ENCODE measurements at regions not wholly inside any gene's neighbourhood (a gene's known extent, or its start where the extent isn't known, plus 50 kb on each side); places are given as distances from the start of the nearest gene placed in this dataset.

GRCh38 chr3:72342450-72342849 lies 505.8 kb downstream of the SHQ1 start:
- H3K4me1 Mint-ChIP-seq, result peaks cover 16% of the 10 kb centered on the region
- H3K4me3 Mint-ChIP-seq, result no peak overlapping the region
- TF ChIP-seq, protein P1, sequence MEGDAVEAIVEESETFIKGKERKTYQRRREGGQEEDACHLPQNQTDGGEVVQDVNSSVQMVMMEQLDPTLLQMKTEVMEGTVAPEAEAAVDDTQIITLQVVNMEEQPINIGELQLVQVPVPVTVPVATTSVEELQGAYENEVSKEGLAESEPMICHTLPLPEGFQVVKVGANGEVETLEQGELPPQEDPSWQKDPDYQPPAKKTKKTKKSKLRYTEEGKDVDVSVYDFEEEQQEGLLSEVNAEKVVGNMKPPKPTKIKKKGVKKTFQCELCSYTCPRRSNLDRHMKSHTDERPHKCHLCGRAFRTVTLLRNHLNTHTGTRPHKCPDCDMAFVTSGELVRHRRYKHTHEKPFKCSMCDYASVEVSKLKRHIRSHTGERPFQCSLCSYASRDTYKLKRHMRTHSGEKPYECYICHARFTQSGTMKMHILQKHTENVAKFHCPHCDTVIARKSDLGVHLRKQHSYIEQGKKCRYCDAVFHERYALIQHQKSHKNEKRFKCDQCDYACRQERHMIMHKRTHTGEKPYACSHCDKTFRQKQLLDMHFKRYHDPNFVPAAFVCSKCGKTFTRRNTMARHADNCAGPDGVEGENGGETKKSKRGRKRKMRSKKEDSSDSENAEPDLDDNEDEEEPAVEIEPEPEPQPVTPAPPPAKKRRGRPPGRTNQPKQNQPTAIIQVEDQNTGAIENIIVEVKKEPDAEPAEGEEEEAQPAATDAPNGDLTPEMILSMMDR (IDR thresholded peaks at IDR 0.05), result no peak
- H3K27ac Mint-ChIP-seq, result no peak overlapping the region
- no peaks in the 10 kb centered on the region for H3K36me3 Mint-ChIP-seq (ENCODE audit: low read depth)
- ChIA-PET CTCF (no interaction called here), POLR2A (no interaction called here)
- H3K27me3 Mint-ChIP-seq, result peaks cover 3% of the 10 kb centered on the region
- no peaks in the 10 kb centered on the region for H3K9me3 Mint-ChIP-seq
- intact Hi-C loops (cut with micrococcal nuclease), result no loop called here
- no peak for DNase-seq
- ATAC-seq (ENCODE audit: low read depth), result no peak

- Mint-ChIP-seq H3K4me1 (peaks cover 16% of the 10 kb centered on the region), H3K9me3 (no peaks in the 10 kb centered on the region), H3K27me3 (peaks cover 3% of the 10 kb centered on the region), H3K27ac (no peak overlapping the region), H3K36me3 (ENCODE audit: low read depth) (no peaks in the 10 kb centered on the region), H3K4me3 (no peak overlapping the region)
- TF ChIP-seq, protein P1 (IDR thresholded peaks at IDR 0.05), result no peak
- no peak for DNase-seq
- ATAC-seq (ENCODE audit: low read depth), result no peak
- CTCF ChIA-PET, result no interaction called here
- intact Hi-C loops (cut with micrococcal nuclease), result no loop called here
- POLR2A ChIA-PET, result no interaction called here
Observed at GRCh38 chr3:72341920-72342319, 506.3 kb downstream of the SHQ1 start.

- H3K36me3 Mint-ChIP-seq (ENCODE audit: low read depth), result no peaks in the 10 kb centered on the region
- DNase-seq, result no peak
- TF ChIP-seq, protein P1 (IDR thresholded peaks at IDR 0.05), result no peak
- H3K4me1 Mint-ChIP-seq, result peaks cover 11% of the 10 kb centered on the region
- no peak for ATAC-seq (ENCODE audit: low read depth)
- H3K9me3 Mint-ChIP-seq, result no peaks in the 10 kb centered on the region
- H3K27me3 Mint-ChIP-seq, result no peaks in the 10 kb centered on the region
- intact Hi-C loops (cut with micrococcal nuclease), result no loop called here
- no peak overlapping the region for H3K27ac Mint-ChIP-seq
- ChIA-PET CTCF (interaction anchor here (1.2 kb wide), 1 partner anchor 10 kb away, joined by 3 read pairs; no protein-coding TSS in a partner anchor), POLR2A (no interaction called here)
- H3K4me3 Mint-ChIP-seq, result no peak overlapping the region
Observed at GRCh38 chr3:72341380-72341770, 506.9 kb downstream of the SHQ1 start.

DNA sequence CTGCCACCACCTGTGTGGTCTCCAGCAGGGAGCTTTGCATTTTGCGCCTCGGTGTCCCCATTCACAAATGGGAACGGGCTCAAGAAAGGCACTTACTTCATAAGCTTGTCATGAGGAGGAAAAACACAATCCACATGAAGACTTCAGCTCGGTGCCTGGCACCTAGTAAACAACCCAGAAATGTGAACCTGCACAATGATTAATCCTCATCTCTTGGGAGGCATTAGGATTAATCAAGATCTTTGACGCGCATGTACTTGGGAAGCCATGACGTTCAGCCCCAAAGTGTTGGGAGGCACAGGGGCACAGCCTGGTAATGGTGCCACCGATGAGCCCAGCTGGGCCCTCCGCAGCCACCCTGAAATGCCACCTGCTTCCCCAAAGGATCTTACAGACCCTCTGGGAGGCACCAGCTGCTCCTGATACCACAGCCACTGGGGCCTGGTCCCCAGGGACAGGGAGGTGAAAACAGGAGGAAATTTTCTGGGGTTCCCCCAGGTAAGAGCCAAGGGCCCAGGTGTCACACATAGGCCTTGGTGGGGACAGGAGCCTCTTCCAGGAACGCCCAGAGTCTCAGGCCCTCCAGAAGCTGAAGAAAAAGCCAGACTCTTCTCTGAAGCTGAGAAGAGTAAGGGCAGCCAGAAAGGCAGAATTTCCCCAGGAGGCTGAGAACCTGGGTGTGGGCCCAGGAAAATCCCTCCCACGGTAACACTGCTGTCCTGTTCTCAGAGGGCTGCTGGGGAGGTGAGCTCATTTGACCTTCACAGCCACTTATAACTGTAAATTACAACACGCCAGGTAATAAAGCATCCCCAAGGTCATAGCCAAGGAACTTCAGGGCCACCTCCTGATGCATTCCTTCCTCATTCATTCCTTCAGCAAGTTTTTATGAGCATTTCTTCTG lies 507.5 kb downstream of the SHQ1 start:
- Mint-ChIP-seq H3K27me3 (peaks cover 2% of the 10 kb centered on the region), H3K4me1 (peaks cover 8% of the 10 kb centered on the region), H3K36me3 (ENCODE audit: low read depth) (no peaks in the 10 kb centered on the region), H3K4me3 (no peak overlapping the region), H3K27ac (no peak overlapping the region), H3K9me3 (no peaks in the 10 kb centered on the region)
- intact Hi-C loops (cut with micrococcal nuclease), result no loop called here
- DNase-seq (no peak), ATAC-seq (ENCODE audit: low read depth) (no peak)
- ChIA-PET CTCF (interaction anchor here (1.2 kb wide), 1 partner anchor 10 kb away, joined by 3 read pairs; no protein-coding TSS in a partner anchor), POLR2A (no interaction called here)
- TF ChIP-seq, protein P1 (IDR thresholded peaks at IDR 0.05), result no peak

DNA sequence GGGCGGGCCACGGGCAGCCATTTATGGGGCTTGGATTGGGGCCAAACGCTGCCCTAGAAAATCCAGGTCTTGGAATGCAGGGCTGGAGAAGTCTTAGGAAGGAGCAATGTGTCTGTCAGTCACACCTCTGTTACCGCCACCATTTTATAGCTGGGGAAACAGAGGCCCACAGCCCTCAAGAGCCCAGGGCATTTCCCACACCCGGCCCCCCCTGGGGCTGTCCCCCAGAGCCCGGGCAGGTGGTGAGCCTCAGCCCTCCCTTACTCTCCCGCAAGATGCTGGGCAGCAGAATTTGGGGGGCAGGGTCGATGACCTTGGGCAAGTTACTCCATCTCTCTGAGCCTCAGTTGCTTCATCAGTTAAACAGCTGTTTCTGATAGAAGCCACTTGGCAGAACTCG lies 508.2 kb downstream of the SHQ1 start:
- Mint-ChIP-seq H3K27ac (no peak overlapping the region), H3K27me3 (peaks cover 2% of the 10 kb centered on the region), H3K4me1 (peaks cover 1% of the 10 kb centered on the region), H3K36me3 (ENCODE audit: low read depth) (no peaks in the 10 kb centered on the region), H3K4me3 (no peak overlapping the region), H3K9me3 (no peaks in the 10 kb centered on the region)
- ChIA-PET POLR2A (interaction anchor here (0.6 kb wide), 1 partner anchor 654 kb away, joined by 3 read pairs; no protein-coding TSS in a partner anchor), CTCF (interaction anchor here (1.2 kb wide), 1 partner anchor 9 kb away, joined by 3 read pairs; no protein-coding TSS in a partner anchor)
- ATAC-seq (ENCODE audit: low read depth), result no peak
- no peak for DNase-seq
- intact Hi-C loops (cut with micrococcal nuclease), result no loop called here
- TF ChIP-seq, protein P1 (IDR thresholded peaks at IDR 0.05), result no peak
